Mesodermal cell (in vitro differentiated cells): ENCODE measurements at regions not wholly inside any gene's neighbourhood (a gene's known extent, or its start where the extent isn't known, plus 50 kb on each side); places are given as distances from the start of the nearest gene placed in this dataset.
"Not testable (repeated sequence)": the region's sequence is repeated elsewhere in the genome, so short reads cannot be mapped to it uniquely, and the experiment has no call there.

ENCODE experiments used
- H3K27ac ChIP-seq: 2 replicates; pipeline ENCODE4 v1.7.0; 2013; ENCODE audit warnings: mild to moderate bottlenecking, low read depth, low read length, moderate library complexity; ENCODE audit not compliant: severe bottlenecking
- H3K36me3 ChIP-seq: 2 replicates; pipeline ENCODE4 v1.7.1; 2013; ENCODE audit warnings: mild to moderate bottlenecking, low read length, moderate library complexity; ENCODE audit not compliant: control insufficient read depth, insufficient read depth
- H3K4me1 ChIP-seq: one replicate; pipeline ENCODE4 v1.7.1; 2013; ENCODE audit warnings: mild to moderate bottlenecking, low read length; ENCODE audit not compliant: insufficient read depth, control insufficient read depth, poor library complexity, severe bottlenecking
- H3K4me3 ChIP-seq: 2 replicates; pipeline ENCODE4 v1.7.0; 2013; ENCODE audit warnings: low read length, control low read depth, mild to moderate bottlenecking; ENCODE audit not compliant: insufficient read depth, poor library complexity, severe bottlenecking; ENCODE audit errors: extremely low read depth
- H3K9me3 ChIP-seq: 2 replicates; pipeline ENCODE4 v1.7.1; 2013; ENCODE audit warnings: mild to moderate bottlenecking, low read length, moderate library complexity; ENCODE audit not compliant: control insufficient read depth
- WGBS, 2 experiments: methylation state at CpG; one replicate each; pipeline ENCODE4 v1.1.5; 2013; ENCODE audit warnings: missing lambda C conversion rate in 2 of 2; ENCODE audit not compliant: insufficient coverage in 2 of 2; 5-methylcytosine and 5-hydroxymethylcytosine counted together

DNA sequence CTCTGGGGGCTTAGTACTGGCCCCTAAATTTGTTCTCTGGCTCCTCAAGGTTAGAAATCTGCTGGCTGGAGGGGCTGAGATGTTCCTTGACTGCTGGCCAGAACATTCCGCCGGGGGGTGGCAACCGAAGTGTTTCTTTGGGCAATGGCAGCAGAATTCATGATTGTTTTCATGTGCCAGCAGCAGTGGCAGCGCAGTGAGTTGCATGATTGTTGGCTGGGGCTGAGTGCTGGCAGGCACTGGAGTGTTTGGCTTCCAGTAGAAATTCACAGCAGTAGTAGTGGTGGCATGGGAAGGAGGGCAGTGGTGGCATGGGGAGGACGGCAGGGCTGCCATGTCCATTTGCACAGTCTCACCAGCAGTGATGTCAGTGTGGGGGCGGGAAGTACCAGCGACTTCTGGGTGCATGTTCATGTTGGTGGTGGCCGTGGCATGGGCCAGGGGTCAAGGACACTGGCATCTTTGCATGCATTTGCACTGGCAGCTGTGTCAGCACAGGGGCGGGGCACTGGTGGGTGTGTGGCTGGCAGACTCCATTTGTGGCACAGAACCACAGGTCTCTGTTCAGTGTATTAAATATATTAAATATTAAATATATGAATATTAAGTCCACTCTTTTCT lies 130.6 kb upstream of the CDH7 start:
- H3K4me3 ChIP-seq = no peak overlapping the region
- whole genome bisulfite sequencing, 2 experiments = 96 to 98% methylated on average over 5 to 8 of the region's 9 CpGs
- H3K9me3 ChIP-seq = no peaks in the 10 kb centered on the region
- peaks cover 3% of the 10 kb centered on the region for H3K4me1 ChIP-seq
- H3K27ac ChIP-seq = no peak overlapping the region
- H3K36me3 ChIP-seq = no peaks in the 10 kb centered on the region

DNA sequence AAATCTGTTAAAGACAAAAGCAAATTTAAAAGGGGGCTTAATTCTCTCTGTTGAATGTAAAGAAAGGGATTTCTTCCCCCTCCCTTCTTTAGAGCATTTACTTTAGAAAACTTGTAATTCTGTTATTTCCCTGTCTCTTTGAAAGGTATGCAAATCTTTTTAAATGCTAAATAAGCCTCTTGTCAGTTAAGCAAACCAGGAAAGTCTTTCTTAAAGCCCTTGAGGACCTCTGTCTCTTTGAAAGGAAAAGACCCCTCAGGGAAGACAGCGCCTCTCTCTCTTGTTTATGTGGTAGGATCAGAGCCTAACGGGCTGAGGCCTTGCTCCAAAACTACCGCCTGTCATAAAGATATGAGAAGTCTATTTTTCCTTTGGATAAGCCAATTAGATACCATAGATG lies 139.9 kb upstream of the CDH7 start:
- WGBS, 2 experiments = 0% methylated on average over 1 of the region's 3 CpGs; no CpG with 5 or more reads in 1 of the 2 experiments
- peak overlapping the region; percentile 11 for H3K27ac ChIP-seq
- H3K9me3 ChIP-seq = no peaks in the 10 kb centered on the region
- H3K36me3 ChIP-seq = no peaks in the 10 kb centered on the region
- H3K4me3 ChIP-seq = no peak overlapping the region
- no peaks in the 10 kb centered on the region for H3K4me1 ChIP-seq

DNA sequence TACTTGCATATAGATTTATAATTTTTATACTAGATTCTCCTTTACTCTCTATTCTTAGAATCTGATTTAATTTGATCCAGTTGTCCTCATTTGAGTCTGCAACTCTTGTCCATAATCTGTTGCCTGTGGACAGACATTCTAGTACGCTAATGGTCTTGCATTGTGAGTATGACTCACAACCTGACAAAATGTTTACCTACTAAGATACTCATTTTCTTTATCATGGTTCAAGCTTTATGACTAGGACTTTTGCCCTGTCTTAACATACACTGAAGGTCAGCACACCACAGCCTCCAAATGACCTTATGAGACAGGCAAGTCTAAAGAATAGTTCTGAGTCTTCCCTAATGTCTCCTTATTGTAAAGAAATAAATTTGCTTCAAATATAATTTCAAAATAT lies 142.3 kb upstream of the CDH7 start:
- Histone ChIP-seq H3K27ac (no peak overlapping the region), H3K4me1 (no peaks in the 10 kb centered on the region)
- WGBS, 2 experiments = 83 to 100% methylated on average over 1 of the region's 1 CpG

DNA sequence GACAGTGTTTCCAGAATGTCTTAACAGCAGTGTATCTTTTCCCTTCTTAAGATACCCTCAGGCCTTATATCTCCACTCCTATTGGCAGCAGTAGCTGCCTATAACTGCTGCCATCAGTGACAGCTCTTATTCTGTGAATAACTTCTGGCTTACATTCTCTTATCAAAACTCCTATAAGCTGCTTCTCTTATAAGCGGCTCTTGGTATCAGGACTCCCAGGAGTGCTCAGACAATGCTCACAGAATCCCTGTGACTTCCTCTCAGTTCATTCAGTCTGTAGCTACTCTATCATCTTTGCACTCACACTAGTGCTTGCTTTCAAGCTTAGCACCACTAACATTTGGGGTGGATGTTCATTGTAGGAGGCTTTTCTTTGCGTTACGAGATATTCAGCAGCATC lies 143.7 kb upstream of the CDH7 start:
- 71 to 89% methylated on average over 1 of the region's 3 CpGs for WGBS, 2 experiments
- H3K27ac ChIP-seq = no peak overlapping the region

More for the DNA sequence above, 142.3 kb upstream of the CDH7 start:
- no peaks in the 10 kb centered on the region for H3K9me3 ChIP-seq
- H3K36me3 ChIP-seq = no peaks in the 10 kb centered on the region
- no peak overlapping the region for H3K4me3 ChIP-seq

DNA sequence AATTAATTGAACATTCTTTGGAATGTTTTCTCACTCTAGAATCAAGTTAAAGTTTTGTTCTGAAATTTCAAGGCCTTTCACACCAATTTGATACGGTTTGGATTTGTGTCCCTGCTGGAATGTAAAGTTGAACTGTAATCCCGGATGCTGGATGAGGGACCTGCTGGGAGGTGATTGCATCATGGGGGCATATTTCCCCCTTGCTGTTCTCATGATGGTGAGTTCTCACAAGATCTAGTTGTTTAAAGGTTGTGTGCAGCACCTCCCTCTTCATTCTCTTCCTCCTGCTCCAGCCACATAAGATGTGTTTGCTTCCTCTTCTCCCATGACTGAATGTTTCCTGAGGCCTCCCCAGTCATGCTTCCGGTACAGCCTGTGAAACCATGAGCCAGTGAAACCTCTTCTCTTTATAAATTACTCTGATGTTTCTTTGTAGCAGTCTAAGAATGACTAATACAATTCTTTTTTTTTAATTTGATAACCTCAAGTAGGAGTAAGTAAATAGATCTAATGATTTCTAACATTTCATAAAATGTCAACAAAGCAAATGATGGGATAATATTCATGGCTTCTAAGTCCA lies 144.2 kb upstream of the CDH7 start:
- Histone ChIP-seq H3K4me1 (no peaks in the 10 kb centered on the region), H3K27ac (no peak overlapping the region), H3K4me3 (no peak overlapping the region), H3K9me3 (no peaks in the 10 kb centered on the region), H3K36me3 (no peaks in the 10 kb centered on the region)
- 71 to 93% methylated on average over 1 to 3 of the region's 3 CpGs for WGBS, 2 experiments

More for the DNA sequence above, 143.7 kb upstream of the CDH7 start:
- Histone ChIP-seq H3K36me3 (no peaks in the 10 kb centered on the region), H3K4me3 (no peak overlapping the region), H3K4me1 (no peaks in the 10 kb centered on the region), H3K9me3 (no peaks in the 10 kb centered on the region)

DNA sequence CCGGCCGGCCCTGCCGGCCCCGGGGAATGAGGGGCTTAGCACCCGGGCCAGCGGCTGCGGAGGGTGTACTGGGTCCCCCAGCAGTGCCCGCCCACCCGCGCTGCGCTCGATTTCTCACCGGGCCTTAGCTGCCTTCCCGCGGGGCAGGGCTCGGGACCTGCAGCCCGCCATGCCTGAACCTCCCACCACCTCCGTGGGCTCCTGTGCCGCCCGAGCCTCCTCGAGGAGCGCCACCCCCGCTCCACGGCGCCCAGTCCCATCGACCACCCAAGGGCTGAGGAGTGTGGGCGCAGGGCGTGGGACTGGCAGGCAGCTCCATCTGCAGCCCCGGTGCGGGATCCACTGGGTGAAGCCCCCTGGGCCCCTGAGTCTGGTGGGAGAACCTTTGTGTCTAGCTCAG lies 145.5 kb upstream of the CDH7 start:
- not testable (repeated sequence) for H3K4me1 ChIP-seq, H3K9me3 ChIP-seq, H3K27ac ChIP-seq, H3K36me3 ChIP-seq, H3K4me3 ChIP-seq
- WGBS, 2 experiments = 94 to 97% methylated on average over 10 to 24 of the region's 30 CpGs

DNA sequence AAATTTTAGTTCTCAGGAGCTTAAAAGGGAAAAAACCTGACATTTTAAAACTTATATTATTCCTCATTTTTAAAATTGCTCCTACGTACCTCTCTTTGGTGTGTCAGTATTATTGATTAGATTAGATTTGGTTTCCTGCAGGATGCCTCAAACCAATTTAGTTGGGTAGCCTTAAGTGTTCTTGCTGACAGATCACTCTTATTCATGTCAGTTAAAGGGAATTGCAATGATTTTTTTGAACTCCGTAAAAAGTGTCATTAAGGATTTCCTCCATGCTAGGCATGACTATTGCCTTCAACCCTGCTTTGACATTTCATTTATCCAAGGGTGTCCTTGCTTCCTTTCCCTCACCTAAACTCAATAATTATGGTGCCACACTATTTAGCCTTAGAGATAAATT lies 149.0 kb upstream of the CDH7 start:
- H3K4me1 ChIP-seq = no peaks in the 10 kb centered on the region
- 83% methylated on average over 1 of the region's 2 CpGs; no CpG with 5 or more reads in 1 of the 2 experiments for WGBS, 2 experiments
- H3K4me3 ChIP-seq = no peak overlapping the region
- H3K9me3 ChIP-seq = no peaks in the 10 kb centered on the region
- no peaks in the 10 kb centered on the region for H3K36me3 ChIP-seq
- no peak overlapping the region for H3K27ac ChIP-seq

DNA sequence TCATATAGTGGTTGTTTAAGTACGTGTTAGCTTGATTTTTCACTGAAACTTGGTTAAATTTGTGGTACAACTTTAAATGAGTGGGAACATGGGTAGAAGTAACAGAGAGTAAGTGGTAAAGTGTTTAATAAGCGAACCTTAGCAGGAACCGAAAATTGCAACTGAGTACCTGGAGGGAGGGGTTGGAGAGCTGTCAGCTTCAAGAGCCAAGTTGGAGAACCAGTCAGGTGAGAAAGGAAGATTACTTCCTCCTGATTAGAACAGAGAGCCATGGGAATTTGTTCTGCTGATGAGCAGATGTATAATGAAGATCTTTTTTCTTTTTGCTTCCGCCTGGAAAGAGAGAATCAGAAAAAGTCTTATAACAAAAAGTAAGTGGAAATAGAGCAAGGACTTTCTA lies 158.4 kb upstream of the CDH7 start:
- WGBS, 2 experiments = 77 to 96% methylated on average over 3 of the region's 4 CpGs
- H3K4me1 ChIP-seq = no peaks in the 10 kb centered on the region
- no peaks in the 10 kb centered on the region for H3K36me3 ChIP-seq
- H3K9me3 ChIP-seq = no peaks in the 10 kb centered on the region
- no peak overlapping the region for H3K27ac ChIP-seq
- no peak overlapping the region for H3K4me3 ChIP-seq

DNA sequence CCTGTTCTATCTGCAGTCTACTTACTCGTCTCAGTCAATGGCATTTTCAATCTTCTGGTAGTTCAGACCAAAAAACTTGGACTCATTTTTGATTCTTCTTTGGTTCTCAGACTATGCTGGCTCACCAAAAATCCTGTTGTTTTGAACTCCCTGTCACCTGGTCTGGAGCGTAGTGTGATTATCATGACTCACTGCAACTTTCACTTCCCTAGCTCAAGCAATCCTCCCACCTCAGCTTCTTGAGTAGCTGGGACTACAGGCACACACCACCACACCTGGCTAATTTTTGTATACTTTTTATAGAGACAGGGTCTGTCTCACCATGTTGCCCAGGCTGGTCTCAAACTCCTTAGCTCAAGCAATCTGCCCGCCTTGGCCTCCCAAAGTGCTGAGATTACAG lies 163.3 kb upstream of the CDH7 start:
- Histone ChIP-seq H3K4me3 (no peak overlapping the region), H3K9me3 (no peaks in the 10 kb centered on the region), H3K27ac (no peak overlapping the region), H3K36me3 (no peaks in the 10 kb centered on the region), H3K4me1 (no peaks in the 10 kb centered on the region)
- WGBS, 2 experiments = 72 to 91% methylated on average over 3 of the region's 3 CpGs

DNA sequence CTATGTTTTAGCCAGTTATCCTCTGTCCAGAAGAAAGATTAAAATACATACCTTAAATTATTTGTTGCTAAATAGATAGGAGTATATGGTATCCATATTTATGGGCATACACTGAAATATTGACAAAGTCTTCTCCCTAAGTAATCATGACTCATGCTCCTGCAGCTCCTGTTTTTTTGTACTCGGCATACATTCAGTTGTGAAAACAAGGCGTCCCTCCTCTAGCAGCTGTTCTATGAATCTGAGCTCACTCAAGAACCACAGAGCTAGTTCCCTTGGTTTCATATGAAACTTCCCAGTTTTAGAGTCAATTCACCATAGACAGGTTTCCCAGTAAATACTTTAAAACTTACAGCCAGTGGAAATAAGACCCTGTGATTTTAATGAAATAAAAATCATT lies 168.7 kb upstream of the CDH7 start:
- not testable (repeated sequence) for H3K4me3 ChIP-seq, H3K9me3 ChIP-seq, H3K36me3 ChIP-seq, H3K27ac ChIP-seq, H3K4me1 ChIP-seq
- no CpG with 5 or more reads among the region's 2 CpGs for WGBS, 2 experiments

DNA sequence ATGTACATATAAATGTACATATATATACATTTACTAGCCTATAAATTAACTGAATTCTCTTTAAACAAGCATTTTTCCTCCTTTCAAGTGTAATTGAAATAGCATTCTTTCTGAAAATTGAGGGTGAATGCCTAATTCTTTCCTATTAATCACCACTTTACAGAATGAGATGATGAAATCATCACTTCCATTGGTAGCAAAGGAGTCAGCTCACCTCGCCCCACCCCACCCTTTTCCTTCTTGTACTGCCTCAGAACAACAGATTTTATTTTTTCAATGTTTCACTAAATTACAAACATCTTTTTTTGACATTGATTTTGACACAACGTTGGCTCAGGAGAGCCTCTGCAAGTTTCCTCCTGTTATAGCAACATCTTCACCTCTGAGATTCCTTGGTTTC lies 181.9 kb upstream of the CDH7 start:
- no peaks in the 10 kb centered on the region for H3K4me1 ChIP-seq
- no peak overlapping the region for H3K27ac ChIP-seq
- 82% methylated on average over 2 of the region's 2 CpGs for WGBS, 2 experiments
- H3K9me3 ChIP-seq = no peaks in the 10 kb centered on the region
- H3K36me3 ChIP-seq = no peaks in the 10 kb centered on the region
- H3K4me3 ChIP-seq = no peak overlapping the region
